ENCODE measurements at regions not wholly inside any gene's neighbourhood (a gene's known extent, or its start where the extent isn't known, plus 50 kb on each side); places are given as distances from the start of the nearest gene placed in this dataset.

DNA sequence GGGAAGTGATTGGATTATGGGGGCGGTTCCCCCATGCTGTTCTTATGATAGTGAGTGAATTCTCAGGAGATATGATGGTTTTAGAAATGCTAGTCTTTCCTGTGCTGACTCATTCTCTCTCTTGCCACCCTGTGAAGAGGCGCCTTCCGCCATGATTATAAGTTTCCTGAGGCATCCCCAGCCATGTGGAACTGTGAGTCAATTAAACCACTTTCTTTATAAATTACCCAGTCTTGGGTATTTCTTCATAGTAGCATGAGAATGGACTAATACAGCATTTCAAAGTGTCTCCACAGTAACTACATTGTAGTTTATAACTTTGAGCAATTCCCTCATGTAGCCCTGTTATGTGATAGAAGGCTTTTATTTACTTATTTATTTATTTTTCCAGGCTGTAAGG, 128.8 kb upstream of the CHRNA7 start:
- no peaks in the 10 kb centered on the region for H3K9me3 ChIP-seq
- peaks cover 0 to 4% of the 10 kb centered on the region in 2 donors for H3K4me1 ChIP-seq
- no peak overlapping the region for H3K4me3 ChIP-seq (replicated peaks in 1 of 3)
- no peaks in the 10 kb centered on the region for H3K27me3 ChIP-seq
- TF ChIP-seq POLR2A (IDR thresholded peaks at IDR 0.05) (no peak), CTCF (IDR thresholded peaks at IDR 0.05) (no peak)
- DNase-seq = no peak
- no peaks in the 10 kb centered on the region for H3K36me3 ChIP-seq
- 97 to 100% methylated on average over 3 of the region's 3 CpGs for WGBS, 2 donors
- H3K27ac ChIP-seq = no peak overlapping the region
- intact Hi-C loops (cut with DNase I) = no loop called here

GRCh38 chr15:31905054-31905453, 125.3 kb upstream of the CHRNA7 start:
- Histone ChIP-seq H3K9me3 (no peaks in the 10 kb centered on the region), H3K27me3 (no peaks in the 10 kb centered on the region), H3K4me1 (peaks cover 0 to 4% of the 10 kb centered on the region in 2 donors), H3K27ac (no peak overlapping the region), H3K4me3 (replicated peaks in 1 of 3) (no peak overlapping the region), H3K36me3 (no peaks in the 10 kb centered on the region)
- peak; percentile 35 to 36 for DNase-seq
- TF ChIP-seq POLR2A (IDR thresholded peaks at IDR 0.05) (no peak), CTCF (IDR thresholded peaks at IDR 0.05) (no peak)
- intact Hi-C loops (cut with DNase I) = no loop called here
- 11 to 14% methylated on average over 5 to 8 of the region's 8 CpGs for WGBS, 2 donors

DNA sequence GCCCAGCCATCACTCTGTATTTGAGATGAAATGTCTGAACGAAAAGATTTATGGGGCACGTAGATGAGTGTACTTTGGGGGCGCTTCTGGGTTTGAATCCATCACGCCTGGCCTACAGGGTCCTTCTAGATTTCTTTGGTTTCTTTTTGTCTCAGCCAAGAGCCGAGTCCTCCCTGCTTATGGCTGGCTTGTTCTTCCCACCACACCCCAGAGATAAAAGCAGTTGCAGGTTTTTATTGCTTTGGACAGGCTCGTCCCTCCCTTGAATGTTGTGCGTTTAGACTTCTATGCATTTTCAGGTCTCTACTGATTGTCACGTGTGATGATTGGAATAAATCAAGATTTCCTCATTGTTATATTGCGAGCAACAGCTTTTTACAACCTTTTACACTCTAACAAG, 104.8 kb upstream of the CHRNA7 start:
- intact Hi-C loops (cut with DNase I) = no loop called here
- TF ChIP-seq CTCF (IDR thresholded peaks at IDR 0.05) = no peak
- no peak for TF ChIP-seq POLR2A (IDR thresholded peaks at IDR 0.05)
- H3K4me3 ChIP-seq (replicated peaks in 1 of 3) = no peak overlapping the region
- H3K9me3 ChIP-seq = no peaks in the 10 kb centered on the region
- H3K27ac ChIP-seq = no peak overlapping the region
- no peak for DNase-seq
- no peaks in the 10 kb centered on the region for H3K36me3 ChIP-seq
- 87 to 93% methylated on average over 9 of the region's 9 CpGs for WGBS, 2 donors
- no peaks in the 10 kb centered on the region for H3K27me3 ChIP-seq
- H3K4me1 ChIP-seq = no peaks in the 10 kb centered on the region

DNA sequence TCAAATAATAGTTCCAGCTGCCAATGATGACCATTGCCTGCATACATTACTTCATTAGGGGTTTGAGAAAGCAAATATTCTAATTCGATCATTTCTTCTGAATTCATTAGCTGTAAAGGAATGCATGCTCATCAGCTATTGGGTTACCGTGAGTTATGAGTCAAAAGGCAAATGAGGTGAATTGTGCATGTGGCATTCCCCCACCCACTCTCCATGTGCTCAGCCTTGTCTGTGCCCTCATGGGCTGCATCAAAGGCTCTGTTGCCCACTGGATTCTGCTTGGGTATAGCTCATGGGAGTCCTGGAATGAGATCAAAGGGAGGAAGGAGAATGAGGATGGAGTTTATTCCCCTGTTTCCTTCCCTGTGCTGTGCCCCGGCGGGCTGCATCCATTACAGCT, 99.3 kb upstream of the CHRNA7 start:
- TF ChIP-seq POLR2A (IDR thresholded peaks at IDR 0.05) (no peak), CTCF (IDR thresholded peaks at IDR 0.05) (no peak)
- DNase-seq = no peak
- H3K27me3 ChIP-seq = no peaks in the 10 kb centered on the region
- H3K27ac ChIP-seq = no peak overlapping the region
- no peak overlapping the region for H3K4me3 ChIP-seq (replicated peaks in 1 of 3)
- no peaks in the 10 kb centered on the region for H3K4me1 ChIP-seq
- H3K9me3 ChIP-seq = no peaks in the 10 kb centered on the region
- WGBS, 2 donors = 85 to 86% methylated on average over 4 of the region's 4 CpGs
- H3K36me3 ChIP-seq = no peaks in the 10 kb centered on the region
- intact Hi-C loops (cut with DNase I) = no loop called here

DNA sequence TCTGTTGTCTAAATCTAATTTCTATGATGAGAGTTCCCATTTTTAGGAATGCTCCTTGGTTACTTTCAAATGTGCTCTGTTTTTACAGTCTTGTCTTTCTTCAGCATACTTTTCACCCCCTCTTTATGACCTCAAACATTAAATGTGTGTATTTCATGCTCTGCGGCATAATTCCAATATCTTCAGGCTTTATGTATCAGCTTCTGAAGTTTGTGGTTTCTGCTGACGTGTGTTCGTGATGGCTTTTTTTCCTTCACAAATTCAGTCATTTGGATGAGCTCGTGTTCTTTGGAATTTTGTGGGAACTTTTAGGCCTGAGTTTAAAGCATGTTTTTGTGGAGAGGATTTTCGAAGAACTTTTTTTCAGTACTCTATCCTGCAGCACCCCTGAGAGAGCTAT, 97.7 kb upstream of the CHRNA7 start:
- WGBS, 2 donors = 89 to 91% methylated on average over 5 of the region's 5 CpGs
- no peaks in the 10 kb centered on the region for H3K9me3 ChIP-seq

More for the DNA sequence above, 97.7 kb upstream of the CHRNA7 start:
- Histone ChIP-seq H3K4me1 (no peaks in the 10 kb centered on the region), H3K27me3 (no peaks in the 10 kb centered on the region), H3K36me3 (no peaks in the 10 kb centered on the region), H3K27ac (no peak overlapping the region), H3K4me3 (replicated peaks in 1 of 3) (no peak overlapping the region)
- intact Hi-C loops (cut with DNase I) = no loop called here
- no peak for TF ChIP-seq CTCF (IDR thresholded peaks at IDR 0.05)
- no peak for TF ChIP-seq POLR2A (IDR thresholded peaks at IDR 0.05)
- no peak for DNase-seq

All from thyroid gland (tissue), 4 donors.